ENCODE measurements at regions not wholly inside any gene's neighbourhood (a gene's known extent, or its start where the extent isn't known, plus 50 kb on each side); places are given as distances from the start of the nearest gene placed in this dataset.

DNA sequence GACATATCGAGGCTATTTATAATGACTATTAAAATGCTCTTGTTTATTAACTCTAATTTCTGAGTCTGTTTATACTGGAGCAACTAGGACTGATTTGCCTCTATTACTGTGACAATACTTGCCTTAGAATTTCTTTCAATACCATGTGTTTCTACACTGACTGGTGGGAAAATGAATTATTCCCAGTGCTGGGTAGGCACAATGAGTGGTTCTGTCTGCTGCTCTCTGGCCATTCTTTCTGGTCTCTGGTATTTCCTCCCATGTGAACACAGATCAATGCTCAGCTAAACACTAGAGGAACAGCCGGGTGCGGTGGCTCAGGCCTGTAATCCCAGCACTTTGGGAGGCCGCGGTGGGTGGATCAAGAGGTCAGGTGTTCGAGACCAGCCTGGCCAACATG lies 390.5 kb downstream of the PRDM2 start (continued):
- no peak for TF ChIP-seq KLF13 (CRISPR knock-in tag; IDR thresholded peaks at IDR 0.05)
- TF ChIP-seq DPF2 (CRISPR knock-in tag; IDR thresholded peaks at IDR 0.05; ENCODE audit: borderline replicate concordance, low read depth): no peak
- no peak for TF ChIP-seq ZNF616 (CRISPR knock-in tag; IDR thresholded peaks at IDR 0.05; ENCODE audit: low read depth)
- TF ChIP-seq ZFP1 (CRISPR knock-in tag; IDR thresholded peaks at IDR 0.05): no peak
- TF ChIP-seq, protein P1, sequence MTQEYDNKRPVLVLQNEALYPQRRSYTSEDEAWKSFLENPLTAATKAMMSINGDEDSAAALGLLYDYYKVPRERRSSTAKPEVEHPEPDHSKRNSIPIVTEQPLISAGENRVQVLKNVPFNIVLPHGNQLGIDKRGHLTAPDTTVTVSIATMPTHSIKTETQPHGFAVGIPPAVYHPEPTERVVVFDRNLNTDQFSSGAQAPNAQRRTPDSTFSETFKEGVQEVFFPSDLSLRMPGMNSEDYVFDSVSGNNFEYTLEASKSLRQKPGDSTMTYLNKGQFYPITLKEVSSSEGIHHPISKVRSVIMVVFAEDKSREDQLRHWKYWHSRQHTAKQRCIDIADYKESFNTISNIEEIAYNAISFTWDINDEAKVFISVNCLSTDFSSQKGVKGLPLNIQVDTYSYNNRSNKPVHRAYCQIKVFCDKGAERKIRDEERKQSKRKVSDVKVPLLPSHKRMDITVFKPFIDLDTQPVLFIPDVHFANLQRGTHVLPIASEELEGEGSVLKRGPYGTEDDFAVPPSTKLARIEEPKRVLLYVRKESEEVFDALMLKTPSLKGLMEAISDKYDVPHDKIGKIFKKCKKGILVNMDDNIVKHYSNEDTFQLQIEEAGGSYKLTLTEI (CRISPR knock-in tag; conservative IDR thresholded peaks at IDR 0.05): no peak
- TF ChIP-seq, protein P2, sequence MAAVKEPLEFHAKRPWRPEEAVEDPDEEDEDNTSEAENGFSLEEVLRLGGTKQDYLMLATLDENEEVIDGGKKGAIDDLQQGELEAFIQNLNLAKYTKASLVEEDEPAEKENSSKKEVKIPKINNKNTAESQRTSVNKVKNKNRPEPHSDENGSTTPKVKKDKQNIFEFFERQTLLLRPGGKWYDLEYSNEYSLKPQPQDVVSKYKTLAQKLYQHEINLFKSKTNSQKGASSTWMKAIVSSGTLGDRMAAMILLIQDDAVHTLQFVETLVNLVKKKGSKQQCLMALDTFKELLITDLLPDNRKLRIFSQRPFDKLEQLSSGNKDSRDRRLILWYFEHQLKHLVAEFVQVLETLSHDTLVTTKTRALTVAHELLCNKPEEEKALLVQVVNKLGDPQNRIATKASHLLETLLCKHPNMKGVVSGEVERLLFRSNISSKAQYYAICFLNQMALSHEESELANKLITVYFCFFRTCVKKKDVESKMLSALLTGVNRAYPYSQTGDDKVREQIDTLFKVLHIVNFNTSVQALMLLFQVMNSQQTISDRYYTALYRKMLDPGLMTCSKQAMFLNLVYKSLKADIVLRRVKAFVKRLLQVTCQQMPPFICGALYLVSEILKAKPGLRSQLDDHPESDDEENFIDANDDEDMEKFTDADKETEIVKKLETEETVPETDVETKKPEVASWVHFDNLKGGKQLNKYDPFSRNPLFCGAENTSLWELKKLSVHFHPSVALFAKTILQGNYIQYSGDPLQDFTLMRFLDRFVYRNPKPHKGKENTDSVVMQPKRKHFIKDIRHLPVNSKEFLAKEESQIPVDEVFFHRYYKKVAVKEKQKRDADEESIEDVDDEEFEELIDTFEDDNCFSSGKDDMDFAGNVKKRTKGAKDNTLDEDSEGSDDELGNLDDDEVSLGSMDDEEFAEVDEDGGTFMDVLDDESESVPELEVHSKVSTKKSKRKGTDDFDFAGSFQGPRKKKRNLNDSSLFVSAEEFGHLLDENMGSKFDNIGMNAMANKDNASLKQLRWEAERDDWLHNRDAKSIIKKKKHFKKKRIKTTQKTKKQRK (IDR thresholded peaks at IDR 0.05; ENCODE audit: low read length): no peak
- TF ChIP-seq, protein P3, sequence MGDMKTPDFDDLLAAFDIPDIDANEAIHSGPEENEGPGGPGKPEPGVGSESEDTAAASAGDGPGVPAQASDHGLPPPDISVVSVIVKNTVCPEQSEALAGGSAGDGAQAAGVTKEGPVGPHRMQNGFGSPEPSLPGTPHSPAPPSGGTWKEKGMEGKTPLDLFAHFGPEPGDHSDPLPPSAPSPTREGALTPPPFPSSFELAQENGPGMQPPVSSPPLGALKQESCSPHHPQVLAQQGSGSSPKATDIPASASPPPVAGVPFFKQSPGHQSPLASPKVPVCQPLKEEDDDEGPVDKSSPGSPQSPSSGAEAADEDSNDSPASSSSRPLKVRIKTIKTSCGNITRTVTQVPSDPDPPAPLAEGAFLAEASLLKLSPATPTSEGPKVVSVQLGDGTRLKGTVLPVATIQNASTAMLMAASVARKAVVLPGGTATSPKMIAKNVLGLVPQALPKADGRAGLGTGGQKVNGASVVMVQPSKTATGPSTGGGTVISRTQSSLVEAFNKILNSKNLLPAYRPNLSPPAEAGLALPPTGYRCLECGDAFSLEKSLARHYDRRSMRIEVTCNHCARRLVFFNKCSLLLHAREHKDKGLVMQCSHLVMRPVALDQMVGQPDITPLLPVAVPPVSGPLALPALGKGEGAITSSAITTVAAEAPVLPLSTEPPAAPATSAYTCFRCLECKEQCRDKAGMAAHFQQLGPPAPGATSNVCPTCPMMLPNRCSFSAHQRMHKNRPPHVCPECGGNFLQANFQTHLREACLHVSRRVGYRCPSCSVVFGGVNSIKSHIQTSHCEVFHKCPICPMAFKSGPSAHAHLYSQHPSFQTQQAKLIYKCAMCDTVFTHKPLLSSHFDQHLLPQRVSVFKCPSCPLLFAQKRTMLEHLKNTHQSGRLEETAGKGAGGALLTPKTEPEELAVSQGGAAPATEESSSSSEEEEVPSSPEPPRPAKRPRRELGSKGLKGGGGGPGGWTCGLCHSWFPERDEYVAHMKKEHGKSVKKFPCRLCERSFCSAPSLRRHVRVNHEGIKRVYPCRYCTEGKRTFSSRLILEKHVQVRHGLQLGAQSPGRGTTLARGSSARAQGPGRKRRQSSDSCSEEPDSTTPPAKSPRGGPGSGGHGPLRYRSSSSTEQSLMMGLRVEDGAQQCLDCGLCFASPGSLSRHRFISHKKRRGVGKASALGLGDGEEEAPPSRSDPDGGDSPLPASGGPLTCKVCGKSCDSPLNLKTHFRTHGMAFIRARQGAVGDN (CRISPR knock-in tag; IDR thresholded peaks at IDR 0.05): no peak
